GM18873 (cell line): ENCODE measurements at regions not wholly inside any gene's neighbourhood (a gene's known extent, or its start where the extent isn't known, plus 50 kb on each side); places are given as distances from the start of the nearest gene placed in this dataset.

ENCODE experiments used
- ATAC-seq: cut with Tn5 transposase; IDR thresholded peaks from one replicate; pipeline ENCODE4 v1.9.1; 2021; ENCODE audit warnings: mild to moderate bottlenecking, moderate library complexity, moderate number of reproducible peaks; ENCODE audit not compliant: unreplicated experiment, low FRiP score

- ATAC-seq: no peak
Measured at GRCh38 chr9:18327121-18327520, 146.8 kb upstream of the ADAMTSL1 start.

DNA sequence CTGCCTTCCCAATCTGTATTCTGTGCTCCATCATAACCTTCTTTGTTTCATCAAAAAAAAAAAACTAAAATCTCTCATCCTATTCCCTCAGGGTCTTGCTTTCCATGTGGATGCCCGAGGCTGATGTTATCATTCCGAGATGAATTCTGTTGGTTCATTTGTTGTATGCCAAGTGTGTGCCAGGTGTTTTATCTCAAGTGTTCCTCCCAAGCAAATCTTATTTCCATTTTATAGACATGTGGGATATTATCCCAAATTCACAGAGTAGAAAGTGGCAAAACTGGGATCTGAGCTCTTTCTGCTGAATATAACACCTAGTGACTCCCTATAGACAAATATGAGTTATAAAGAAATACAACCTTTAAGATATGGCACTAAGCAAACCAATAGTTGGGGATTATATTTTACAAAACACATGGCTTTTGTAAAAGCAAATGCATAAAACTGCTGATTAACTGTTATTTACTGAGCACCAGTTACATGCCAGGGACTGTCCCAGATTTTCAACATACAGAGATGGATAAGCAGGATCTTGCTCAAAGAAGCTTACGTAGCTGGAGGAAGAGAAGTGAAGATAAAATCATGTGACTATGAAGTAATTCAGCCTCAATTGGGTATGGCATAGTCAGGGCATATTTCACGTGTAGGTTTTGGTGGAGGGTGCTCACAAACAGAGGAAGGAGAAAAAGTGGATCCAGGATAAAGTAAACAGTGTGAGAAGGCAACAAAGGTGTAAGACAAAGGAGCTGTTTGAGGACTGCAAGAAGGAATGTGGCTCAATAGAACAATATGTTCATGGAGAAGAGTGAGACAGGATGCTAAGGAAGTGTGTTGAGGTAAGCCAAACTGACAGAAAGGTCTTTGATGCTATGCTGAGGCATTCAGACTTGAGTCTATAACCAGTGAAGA lies 143.3 kb upstream of the ADAMTSL1 start:
- no peak for ATAC-seq

GRCh38 chr9:18331310-18331684 lies 142.7 kb upstream of the ADAMTSL1 start:
- no peak for ATAC-seq

GRCh38 chr9:18331808-18332209 lies 142.1 kb upstream of the ADAMTSL1 start:
- no peak for ATAC-seq

GRCh38 chr9:18333157-18333556 lies 140.8 kb upstream of the ADAMTSL1 start:
- ATAC-seq: no peak

GRCh38 chr9:18335825-18336224 lies 138.1 kb upstream of the ADAMTSL1 start:
- ATAC-seq: no peak

DNA sequence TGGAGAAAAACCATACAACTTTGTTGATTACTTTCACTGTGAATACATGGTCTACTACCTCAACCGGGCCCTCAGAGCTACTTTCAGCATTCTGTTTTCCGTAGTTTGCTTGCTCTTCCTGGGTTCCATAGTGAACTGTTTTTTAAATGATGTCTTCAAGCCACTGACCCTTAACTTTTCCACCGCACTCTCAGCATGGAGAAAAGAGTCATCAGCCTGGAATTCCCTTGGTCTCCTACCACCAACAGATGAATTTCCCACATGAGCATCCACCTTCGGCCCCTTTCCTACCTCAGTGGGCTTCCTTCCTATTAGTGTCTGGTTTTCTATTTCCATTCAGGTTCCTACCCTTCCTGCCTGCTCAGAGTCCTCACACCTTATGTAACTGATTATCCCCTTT lies 135.9 kb upstream of the ADAMTSL1 start:
- no peak for ATAC-seq

DNA sequence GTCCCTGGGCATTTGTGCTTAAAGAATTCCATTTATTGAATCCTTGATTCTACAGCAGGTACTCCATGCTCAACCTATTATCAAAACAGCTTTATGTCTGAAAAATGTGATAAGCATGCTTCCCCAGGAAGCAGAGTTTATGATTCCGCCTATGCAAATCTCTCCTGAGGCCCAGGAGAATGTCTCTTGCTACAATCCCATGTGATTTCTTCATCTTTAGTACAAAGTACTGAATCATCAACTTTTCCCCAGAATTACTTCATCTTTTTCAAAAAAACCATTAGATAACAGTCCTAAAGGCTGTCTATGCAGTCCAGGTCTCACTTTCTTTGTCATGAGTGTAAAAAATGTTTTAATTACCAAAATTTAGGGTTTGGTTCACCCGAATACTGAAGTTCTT lies 130.2 kb upstream of the ADAMTSL1 start:
- no peak for ATAC-seq

DNA sequence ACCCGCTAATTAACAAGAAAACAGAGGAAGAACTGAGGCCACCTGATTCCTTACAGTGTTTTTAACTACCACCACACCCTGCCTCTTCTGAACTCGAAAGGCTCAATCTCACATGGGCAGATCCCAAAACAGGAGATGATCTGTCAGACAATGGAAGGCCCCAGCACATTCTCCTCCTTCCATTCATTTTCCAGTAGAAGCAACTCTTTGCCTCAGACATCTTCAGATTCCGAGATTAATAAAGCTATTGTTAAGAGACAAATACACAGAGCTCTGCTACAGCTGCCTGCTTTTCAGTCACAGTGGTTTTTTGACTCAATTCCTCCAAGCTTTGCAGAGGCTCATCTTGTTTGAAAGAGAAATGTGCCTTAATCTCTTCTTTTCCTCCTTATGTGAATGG lies 127.2 kb upstream of the ADAMTSL1 start:
- no peak for ATAC-seq

- no peak for ATAC-seq
Measured at GRCh38 chr9:18347386-18348082, 126.4 kb upstream of the ADAMTSL1 start.

- no peak for ATAC-seq
Measured at GRCh38 chr9:18348083-18348475, 125.9 kb upstream of the ADAMTSL1 start.

- ATAC-seq: no peak
Measured at GRCh38 chr9:18349530-18349929, 124.4 kb upstream of the ADAMTSL1 start.

- ATAC-seq: no peak
Measured at GRCh38 chr9:18350036-18350435, 123.9 kb upstream of the ADAMTSL1 start.

GRCh38 chr9:18350995-18351595 lies 122.9 kb upstream of the ADAMTSL1 start:
- no peak for ATAC-seq

GRCh38 chr9:18352711-18353110 lies 121.2 kb upstream of the ADAMTSL1 start:
- ATAC-seq: no peak

DNA sequence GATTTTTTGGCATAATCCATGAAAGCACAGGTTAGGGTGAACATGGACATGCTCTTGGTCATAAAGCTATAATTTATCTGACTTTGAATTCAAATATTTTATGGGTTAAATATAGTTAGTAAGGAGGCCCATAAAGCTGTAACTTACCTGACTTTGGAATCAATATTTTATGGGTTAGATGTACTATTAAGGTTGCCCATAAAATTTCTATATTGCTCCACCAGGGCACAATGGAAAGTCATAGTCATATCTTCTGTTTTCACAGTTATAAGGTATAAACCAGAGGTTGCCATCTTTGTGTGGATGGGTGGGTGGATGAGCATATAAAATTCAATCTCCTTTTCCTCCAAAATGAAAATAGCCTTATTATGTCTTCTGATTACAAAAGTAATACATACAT lies 120.5 kb upstream of the ADAMTSL1 start:
- no peak for ATAC-seq

- ATAC-seq: no peak
Measured at GRCh38 chr9:18357321-18357720, 116.6 kb upstream of the ADAMTSL1 start.

GRCh38 chr9:18358325-18358724 lies 115.6 kb upstream of the ADAMTSL1 start:
- no peak for ATAC-seq

DNA sequence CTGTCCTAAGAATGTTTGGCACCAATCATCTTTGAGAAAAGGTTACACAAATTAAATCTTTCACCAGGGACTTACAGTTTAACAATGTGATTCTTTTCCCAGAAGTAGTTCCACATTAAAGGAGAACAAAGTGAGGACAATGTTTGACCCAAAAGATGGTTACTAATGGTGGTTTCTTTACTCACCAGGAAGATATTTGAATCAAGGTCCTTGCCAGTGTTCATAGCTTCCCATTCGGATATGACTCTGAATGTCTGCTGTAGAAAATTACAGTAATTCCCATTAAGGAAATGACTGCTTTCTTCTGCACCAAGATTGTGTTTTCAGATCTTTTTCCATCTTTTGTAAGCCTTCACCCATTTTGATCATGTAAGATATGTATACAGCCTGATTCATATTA lies 114.6 kb upstream of the ADAMTSL1 start:
- ATAC-seq: no peak

- no peak for ATAC-seq
Measured at GRCh38 chr9:18360005-18360404, 113.9 kb upstream of the ADAMTSL1 start.

GRCh38 chr9:18361646-18362045 lies 112.3 kb upstream of the ADAMTSL1 start:
- ATAC-seq: no peak
